Tibial nerve (tissue), 4 donors: ENCODE measurements at regions not wholly inside any gene's neighbourhood (a gene's known extent, or its start where the extent isn't known, plus 50 kb on each side); places are given as distances from the start of the nearest gene placed in this dataset.
"Not testable (repeated sequence)": the region's sequence is repeated elsewhere in the genome, so short reads cannot be mapped to it uniquely, and the experiment has no call there.

Experiments used
- DNase-seq, 2 donors: peaks; one replicate each; pipeline ENCODE4 v3.0.0-alpha.2; 2019; ENCODE audit warnings: low spot score in 2 of 2
- H3K27ac ChIP-seq, 4 donors: fragments of 200-600 bp; sonication (generic) in 3 of 4; one replicate each; pipeline ENCODE4 v1.5.1; 2017 to 2019; ENCODE audit warnings: mild to moderate bottlenecking in 1 of 4
- H3K27me3 ChIP-seq, 2 donors: fragments of 200-600 bp; sonication (generic) in 1 of 2; one replicate each; pipeline versions ENCODE4 v1.5.1 to v1.6.0; 2017 to 2019
- H3K36me3 ChIP-seq, 3 donors: fragments of 200-600 bp; sonication (generic); one replicate each; pipeline ENCODE4 v1.5.1; 2018 to 2019
- H3K4me1 ChIP-seq, 4 donors: fragments of 200-600 bp; sonication (generic) in 3 of 4; one replicate each; pipeline ENCODE4 v1.5.1; 2017 to 2019
- H3K4me3 ChIP-seq, 4 donors: fragments of 200-600 bp; sonication (generic) in 3 of 4; one replicate each; pipeline ENCODE4 v1.5.1; 2017 to 2019; ENCODE audit warnings: mild to moderate bottlenecking in 1 of 4, moderate library complexity in 1 of 4
- H3K9me3 ChIP-seq, 4 donors: fragments of 200-600 bp; sonication (generic) in 3 of 4; one replicate each; pipeline ENCODE4 v1.5.1; 2017 to 2019
- WGBS, 2 donors: methylation state at CpG; one replicate each; pipeline ENCODE4 v1.1.5; 2018; 5-methylcytosine and 5-hydroxymethylcytosine counted together

DNA sequence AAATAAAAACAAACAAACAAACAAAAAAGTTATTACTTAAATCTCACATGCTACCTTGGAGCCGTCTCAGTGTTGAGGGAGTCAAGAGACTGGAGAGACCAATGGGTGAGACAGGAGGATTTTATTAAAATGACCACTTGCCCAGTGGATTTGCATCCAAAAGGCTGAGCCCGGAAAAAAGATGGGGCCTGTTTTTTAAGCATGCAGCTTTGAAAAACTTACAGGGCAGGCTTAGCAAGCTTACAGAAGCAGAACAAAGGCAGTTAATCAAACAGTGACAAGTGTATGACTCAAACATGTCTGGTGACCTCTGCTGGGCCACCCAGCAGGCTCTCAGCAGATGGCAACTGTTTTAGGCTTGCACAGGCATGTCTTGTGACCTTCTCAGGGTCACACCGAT is 82.5 kb downstream of the POTEH start:
- DNase-seq, H3K4me1 ChIP-seq, H3K27ac ChIP-seq, H3K36me3 ChIP-seq, H3K4me3 ChIP-seq, H3K27me3 ChIP-seq, H3K9me3 ChIP-seq: not testable (repeated sequence)
- 71 to 80% methylated on average over 3 of the region's 3 CpGs for WGBS, 2 donors

DNA sequence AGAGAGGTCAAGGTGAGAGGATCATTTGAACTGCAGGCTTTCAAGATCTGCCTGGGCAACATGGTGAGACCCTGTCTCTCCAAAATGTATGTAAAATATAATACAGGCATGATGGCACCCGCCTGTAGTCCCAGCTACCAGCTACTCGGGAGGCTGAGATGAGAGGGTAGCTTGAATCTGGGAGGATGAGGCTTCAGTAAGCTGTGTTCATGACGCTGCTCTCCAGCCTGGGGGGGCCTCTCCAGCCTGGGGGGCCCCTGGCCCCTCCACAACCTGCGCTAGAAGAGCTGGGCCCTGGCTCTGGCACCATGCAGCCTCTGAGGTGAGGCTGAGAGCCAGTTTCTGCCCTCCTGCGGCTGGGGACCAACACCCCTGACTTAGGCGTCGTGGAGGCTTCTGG is 85.3 kb downstream of the POTEH start:
- not testable (repeated sequence) for H3K27me3 ChIP-seq, DNase-seq, H3K9me3 ChIP-seq, H3K4me3 ChIP-seq, H3K4me1 ChIP-seq, H3K36me3 ChIP-seq, H3K27ac ChIP-seq
- 69 to 74% methylated on average over 2 to 4 of the region's 7 CpGs for WGBS, 2 donors

DNA sequence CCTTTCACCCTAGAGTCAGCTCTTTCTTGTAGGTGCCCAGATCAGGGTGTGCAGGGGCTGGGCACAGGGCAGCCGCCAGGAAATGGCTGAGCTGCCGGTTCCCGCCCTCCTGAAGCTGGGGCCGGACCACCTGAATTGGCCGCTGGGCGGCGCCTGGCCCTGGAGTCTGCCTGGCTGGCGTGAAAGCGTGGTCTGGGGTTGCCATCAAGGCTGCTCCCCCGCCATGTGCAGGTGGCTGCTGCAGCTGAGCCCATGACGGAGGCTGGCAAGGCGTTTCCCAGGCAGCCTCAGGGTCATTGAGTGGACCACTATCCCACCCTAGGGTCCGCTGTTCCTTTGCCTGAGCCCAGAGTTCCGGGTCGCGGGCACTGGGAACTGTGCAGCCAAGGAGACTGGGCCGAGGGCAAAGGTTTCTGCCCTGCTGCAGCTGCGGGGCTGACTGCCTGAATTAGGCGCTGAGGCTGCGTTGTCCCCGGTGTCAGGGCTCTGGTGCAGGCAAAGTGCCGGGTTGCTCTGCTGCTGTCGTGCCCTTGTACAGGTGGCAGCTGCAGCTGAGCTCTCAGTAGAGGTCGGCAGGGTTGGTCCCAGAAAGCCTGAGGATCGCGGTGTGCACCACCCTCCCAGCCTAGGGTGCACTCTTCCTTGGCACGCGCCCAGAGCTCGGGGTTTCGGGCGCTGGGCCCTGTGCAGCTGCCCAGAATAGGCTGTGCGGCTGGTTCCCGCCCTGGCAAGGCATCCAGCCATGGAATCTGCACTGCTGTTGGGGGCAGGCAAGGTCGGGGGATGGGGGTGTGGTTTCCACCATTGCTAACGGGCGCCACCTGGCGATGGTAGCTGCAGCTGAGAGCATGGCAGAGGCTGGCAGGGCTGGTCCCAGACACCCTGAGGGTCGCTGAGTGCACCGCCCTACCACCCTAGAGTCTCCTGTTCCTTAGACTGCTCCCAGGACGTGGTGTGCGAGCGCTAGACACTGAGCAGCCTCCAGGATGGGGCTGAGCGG is 86.1 kb downstream of the POTEH start:
- H3K36me3 ChIP-seq, H3K27ac ChIP-seq, H3K4me1 ChIP-seq, H3K9me3 ChIP-seq, H3K27me3 ChIP-seq, H3K4me3 ChIP-seq, DNase-seq: not testable (repeated sequence)
- WGBS, 2 donors, result 62 to 74% methylated on average over 12 to 15 of the region's 43 CpGs

DNA sequence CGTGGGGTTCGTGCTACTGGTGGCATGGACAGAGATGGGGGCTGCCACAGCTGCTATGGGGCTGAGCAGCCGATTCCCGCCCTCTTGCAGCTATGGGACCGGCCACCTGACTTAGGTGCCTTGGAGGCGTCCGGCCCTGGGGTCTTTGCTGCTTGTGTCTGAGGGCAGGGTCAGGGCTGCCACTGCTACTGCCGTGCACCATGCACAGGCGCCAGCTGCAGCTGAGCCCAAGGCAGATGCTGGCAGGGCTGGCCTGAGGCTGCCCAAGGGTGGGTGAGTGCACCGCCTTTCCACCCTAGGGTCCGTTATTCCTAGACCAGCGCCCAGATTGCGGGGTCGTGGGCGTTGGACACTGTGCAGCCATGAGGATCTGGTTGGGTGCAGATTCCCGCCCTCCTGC is 86.9 kb downstream of the POTEH start:
- WGBS, 2 donors, result 61% methylated on average over 4 of the region's 16 CpGs; no CpG with 5 or more reads in 1 of the 2 donors
- not testable (repeated sequence) for H3K27ac ChIP-seq, H3K4me3 ChIP-seq, DNase-seq, H3K36me3 ChIP-seq, H3K27me3 ChIP-seq, H3K4me1 ChIP-seq, H3K9me3 ChIP-seq

DNA sequence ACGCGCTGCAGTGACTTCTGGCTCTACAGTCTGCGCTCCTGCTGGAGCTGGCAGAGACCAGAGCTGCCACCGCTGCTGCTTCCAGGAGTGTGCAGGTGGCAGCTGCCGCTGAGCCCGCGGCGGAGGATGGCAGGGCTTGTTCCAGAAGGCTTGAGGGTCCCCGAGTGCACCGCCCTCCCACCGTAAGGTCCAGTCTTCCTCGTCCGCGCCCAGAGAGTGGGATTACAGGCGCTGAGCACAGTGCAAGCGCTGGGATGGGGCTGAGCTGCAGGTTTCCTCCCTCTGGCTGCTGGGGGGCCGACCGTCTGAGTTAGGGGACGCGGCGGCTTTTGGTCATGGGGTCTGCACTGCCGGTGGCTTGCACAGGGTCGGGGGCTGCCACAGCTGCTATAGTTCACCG is 87.3 kb downstream of the POTEH start:
- H3K4me1 ChIP-seq, H3K27ac ChIP-seq, H3K27me3 ChIP-seq, DNase-seq, H3K9me3 ChIP-seq, H3K4me3 ChIP-seq, H3K36me3 ChIP-seq: not testable (repeated sequence)
- WGBS, 2 donors, result 92% methylated on average over 2 of the region's 24 CpGs; no CpG with 5 or more reads in 1 of the 2 donors

DNA sequence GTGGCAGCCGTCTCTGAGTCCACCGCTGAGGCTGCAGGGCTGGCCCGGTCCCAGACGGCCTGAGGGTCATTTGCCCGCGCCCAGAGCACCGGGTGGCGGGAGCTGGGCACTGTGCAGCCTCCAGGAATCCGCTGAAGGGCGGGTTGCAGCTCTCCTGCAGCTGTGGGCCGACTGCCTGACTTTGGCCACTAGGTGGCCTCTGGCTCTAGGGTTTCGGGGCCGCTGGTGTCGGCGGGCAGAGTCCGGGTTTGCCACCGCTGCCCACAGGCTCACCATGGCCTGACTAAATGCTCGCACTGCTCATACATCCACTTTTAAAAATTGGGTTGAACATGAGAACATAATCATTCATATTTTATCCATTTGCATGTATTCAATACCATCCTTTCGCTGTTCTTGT is 87.7 kb downstream of the POTEH start:
- H3K4me3 ChIP-seq, H3K27ac ChIP-seq, H3K9me3 ChIP-seq, H3K4me1 ChIP-seq, DNase-seq, H3K27me3 ChIP-seq, H3K36me3 ChIP-seq: not testable (repeated sequence)
- WGBS, 2 donors, result 57 to 63% methylated on average over 1 of the region's 19 CpGs

DNA sequence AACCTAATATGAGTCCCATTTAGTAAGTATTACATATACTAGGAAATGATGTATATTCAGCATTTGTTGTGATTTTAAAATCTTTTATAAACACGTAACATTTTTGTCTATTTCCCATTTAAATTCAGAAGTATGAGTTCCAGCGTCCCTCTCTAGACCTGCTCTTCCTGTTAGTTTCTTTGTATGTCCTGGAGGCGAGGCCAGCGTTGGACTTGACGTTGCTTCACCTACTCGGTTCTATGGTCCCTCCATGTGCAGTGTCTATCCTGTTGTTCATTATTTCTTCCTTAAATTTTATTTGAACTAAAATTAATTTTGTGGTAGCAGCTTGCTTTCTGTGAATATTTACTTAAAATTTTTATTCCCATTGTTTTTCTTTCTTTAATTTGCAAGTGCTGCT is 88.5 kb downstream of the POTEH start:
- not testable (repeated sequence) for H3K9me3 ChIP-seq, DNase-seq, H3K27me3 ChIP-seq, H3K27ac ChIP-seq, H3K4me3 ChIP-seq, H3K4me1 ChIP-seq, H3K36me3 ChIP-seq
- 62% methylated on average over 6 of the region's 6 CpGs for WGBS, 2 donors

DNA sequence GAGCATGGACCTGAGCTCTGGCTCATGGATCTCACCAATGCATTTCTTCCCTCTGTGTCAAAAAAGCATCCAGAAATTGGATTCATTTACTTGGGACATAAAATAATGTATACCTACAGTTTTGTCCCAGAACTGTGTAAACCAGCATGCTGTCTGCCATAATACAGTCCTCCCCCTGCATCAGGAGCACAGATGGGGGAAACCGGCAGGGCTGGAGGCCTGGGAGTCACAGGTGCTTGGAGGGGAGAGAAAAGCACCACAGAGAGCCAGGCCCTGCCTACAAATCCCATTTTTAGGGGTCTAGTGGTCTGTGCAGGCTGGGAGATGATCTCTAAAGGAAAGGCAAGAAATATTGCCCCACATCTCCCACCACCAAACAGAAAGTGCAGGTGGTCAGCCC is 91.8 kb downstream of the POTEH start:
- H3K9me3 ChIP-seq, H3K36me3 ChIP-seq: not testable (repeated sequence)

DNA sequence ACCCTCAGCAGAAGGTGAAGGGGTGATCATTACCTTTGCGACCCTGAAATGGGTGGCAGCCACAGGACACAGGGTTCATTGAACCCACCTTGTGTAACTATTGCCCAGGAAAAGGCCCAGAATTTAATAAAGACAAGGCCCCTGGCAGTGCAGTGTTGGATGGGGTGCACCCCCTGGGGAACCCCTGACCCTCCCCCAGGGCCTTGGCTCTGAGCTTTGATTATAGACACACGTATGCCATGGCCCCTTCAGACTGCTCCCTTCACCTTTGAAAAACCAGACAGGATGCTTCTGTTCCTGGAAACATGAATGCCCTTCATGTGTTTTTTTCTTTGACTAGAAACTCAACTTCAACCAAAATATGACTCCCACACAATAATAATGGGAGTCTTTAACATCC is 93.1 kb downstream of the POTEH start:
- WGBS, 2 donors, result 33% methylated on average over 1 of the region's 2 CpGs; no CpG with 5 or more reads in 1 of the 2 donors
- H3K36me3 ChIP-seq, H3K27ac ChIP-seq, H3K4me3 ChIP-seq, H3K27me3 ChIP-seq, DNase-seq, H3K9me3 ChIP-seq, H3K4me1 ChIP-seq: not testable (repeated sequence)

More for the DNA sequence above, 91.8 kb downstream of the POTEH start:
- WGBS, 2 donors, result 31 to 46% methylated on average over 1 of the region's 1 CpG
- DNase-seq, H3K4me3 ChIP-seq, H3K27me3 ChIP-seq, H3K4me1 ChIP-seq, H3K27ac ChIP-seq: not testable (repeated sequence)

DNA sequence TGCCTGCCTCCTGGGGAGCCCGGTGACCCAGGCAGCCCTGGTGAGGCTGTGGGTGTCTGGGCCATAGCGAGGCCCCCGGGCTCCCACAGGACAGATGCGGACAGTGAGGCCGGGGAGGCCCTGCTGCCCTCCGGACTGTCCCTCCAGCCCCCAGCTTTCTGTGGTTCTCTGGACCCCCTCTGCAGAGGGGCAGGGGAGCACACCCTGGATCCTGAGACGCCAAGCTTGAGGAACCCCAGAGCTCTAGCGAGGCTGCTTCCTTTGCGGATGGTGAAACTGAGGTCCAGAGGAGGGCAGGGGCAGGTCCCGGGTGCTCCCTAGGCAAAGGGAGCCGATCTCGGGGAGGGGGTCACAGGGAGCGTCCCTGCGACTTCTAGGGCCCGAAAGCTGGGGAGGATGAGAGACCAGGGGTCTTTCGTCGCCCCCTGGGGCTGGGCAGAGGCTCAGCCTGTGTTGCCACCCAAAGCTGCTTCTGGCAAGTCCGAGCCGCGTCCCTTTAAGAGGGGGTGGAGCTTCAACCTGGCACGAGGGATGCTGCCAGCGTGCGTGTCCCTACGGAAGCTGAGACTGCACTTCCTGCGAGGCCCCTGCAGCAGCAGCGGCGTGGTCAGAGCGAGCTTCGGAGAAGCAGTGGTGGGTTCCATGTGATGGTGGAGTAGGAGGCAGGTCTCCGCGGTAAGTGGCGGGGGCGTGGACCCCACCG is 94.7 kb downstream of the POTEH start:
- not testable (repeated sequence) for H3K4me3 ChIP-seq, H3K27ac ChIP-seq, DNase-seq, H3K4me1 ChIP-seq, H3K27me3 ChIP-seq, H3K36me3 ChIP-seq, H3K9me3 ChIP-seq
- no CpG with 5 or more reads among the region's 34 CpGs for WGBS, 2 donors

DNA sequence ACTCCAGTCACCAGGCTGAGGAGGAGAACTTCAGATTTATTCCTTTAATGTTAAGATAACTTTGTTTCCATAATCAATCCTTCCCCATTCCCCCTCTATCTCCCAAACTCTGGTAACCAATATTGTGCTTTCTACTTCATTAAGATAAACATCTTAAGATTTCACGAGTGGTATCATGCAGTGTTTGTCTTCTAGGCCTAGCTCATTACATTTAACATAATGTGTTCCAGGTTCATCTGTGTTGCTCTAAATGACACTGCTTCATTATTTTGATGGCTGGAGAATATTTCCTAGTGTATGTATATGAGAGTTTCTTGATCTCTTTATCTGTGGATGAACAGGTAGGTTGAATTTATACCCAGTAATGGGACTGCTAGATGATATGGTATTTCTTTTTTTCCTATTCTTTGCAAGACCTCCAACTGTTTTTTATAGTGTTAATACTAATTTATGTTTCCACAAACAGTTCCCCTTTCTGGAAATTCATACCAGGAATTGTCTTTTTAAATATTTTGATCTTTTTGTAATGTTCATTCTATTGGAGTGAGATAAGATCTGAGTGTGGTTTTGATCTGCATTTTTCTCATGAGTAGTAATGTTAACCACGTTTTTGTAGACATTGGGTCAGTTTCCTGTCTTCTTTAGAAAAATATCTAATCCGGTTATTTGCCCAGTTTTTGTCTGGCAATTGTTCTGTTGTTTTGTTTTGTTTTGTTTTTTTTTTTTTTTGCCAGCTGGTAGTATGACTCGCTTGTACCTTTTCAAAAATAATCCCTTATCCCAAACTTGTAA is 97.3 kb downstream of the POTEH start:
- H3K27ac ChIP-seq, DNase-seq, H3K4me3 ChIP-seq, H3K36me3 ChIP-seq, H3K27me3 ChIP-seq, H3K4me1 ChIP-seq, H3K9me3 ChIP-seq: not testable (repeated sequence)
- 40 to 41% methylated on average over 3 to 4 of the region's 4 CpGs for WGBS, 2 donors

DNA sequence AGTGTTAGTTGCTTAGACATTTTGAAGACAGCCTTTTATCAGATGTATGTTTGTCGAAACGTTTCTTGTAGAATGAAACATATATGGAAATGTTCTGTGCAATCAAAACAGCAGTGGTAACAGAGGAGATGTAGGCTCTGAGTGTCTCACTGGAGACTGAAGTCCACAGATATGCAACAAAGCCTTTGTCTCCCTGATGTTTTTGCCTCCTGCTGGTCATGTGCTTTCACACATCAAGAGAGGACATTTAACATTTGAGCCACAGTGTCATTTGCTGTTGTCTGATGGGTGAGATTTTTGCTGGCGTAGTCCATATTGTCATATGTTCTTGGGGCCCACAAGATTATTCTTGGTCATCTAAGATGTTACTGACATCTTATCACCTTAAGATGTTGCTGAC is 101.7 kb downstream of the POTEH start:
- H3K36me3 ChIP-seq, H3K4me1 ChIP-seq, H3K4me3 ChIP-seq, DNase-seq, H3K27me3 ChIP-seq, H3K27ac ChIP-seq, H3K9me3 ChIP-seq: not testable (repeated sequence)
- 63% methylated on average over 1 of the region's 3 CpGs; no CpG with 5 or more reads in 1 of the 2 donors for WGBS, 2 donors

DNA sequence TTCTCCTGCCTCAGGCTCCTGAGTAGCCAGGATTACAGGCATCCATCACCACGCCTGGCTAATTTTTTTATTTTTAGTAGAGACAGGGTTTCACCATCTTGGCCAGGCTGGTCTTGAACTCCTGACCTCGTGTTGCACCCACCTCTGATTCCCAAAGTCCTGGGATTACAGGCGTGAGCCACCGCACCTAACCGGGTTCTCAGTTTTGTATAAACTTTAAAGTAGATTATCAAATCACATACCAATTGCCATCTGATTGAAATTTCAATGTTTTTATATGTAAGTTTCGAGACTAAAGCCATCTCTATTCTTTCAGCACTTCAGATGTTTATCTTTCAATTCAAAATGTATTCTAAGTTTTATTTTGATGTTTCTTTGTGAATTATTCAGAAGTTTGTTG is 110.1 kb downstream of the POTEH start:
- not testable (repeated sequence) for H3K4me1 ChIP-seq, H3K27me3 ChIP-seq, H3K9me3 ChIP-seq, H3K36me3 ChIP-seq, H3K4me3 ChIP-seq, H3K27ac ChIP-seq, DNase-seq
- 71 to 72% methylated on average over 3 of the region's 6 CpGs for WGBS, 2 donors
